NCI-H774 (cell line): ENCODE measurements at regions not wholly inside any gene's neighbourhood (a gene's known extent, or its start where the extent isn't known, plus 50 kb on each side); places are given as distances from the start of the nearest gene placed in this dataset.
A peak's percentile ranks its signal among the peaks of the same experiment; 100 is the strongest.

Experiments
- DNase-seq: peaks from one replicate; lab custom pipeline; 2025; lab: John Stamatoyannopoulos, UW

DNA sequence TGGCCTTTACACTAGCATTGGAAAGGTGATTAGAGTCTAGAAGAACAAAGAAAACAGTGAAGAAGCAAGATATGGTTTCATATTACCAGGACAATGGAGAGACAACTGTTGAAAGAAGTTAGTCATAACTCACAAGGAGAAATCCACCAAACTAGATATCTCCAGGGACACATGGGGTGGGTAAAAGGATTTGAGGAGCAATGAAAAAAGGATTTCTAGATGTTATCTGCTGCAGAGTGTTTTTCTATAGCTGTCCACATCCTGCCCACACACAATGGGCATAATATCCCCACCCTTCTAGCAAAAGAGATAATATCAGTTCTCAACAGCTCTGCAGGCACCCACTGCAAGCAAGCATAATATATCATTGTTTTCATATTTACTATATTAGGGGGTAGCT is 303.1 kb downstream of the HAO1 start:
- no peak for DNase-seq

- no peak for DNase-seq
Observed at GRCh38 chr20:7650086-7650879, 290.0 kb downstream of the HAO1 start.

- no peak for DNase-seq
Observed at GRCh38 chr20:7654231-7654630, 286.0 kb downstream of the HAO1 start.

DNA sequence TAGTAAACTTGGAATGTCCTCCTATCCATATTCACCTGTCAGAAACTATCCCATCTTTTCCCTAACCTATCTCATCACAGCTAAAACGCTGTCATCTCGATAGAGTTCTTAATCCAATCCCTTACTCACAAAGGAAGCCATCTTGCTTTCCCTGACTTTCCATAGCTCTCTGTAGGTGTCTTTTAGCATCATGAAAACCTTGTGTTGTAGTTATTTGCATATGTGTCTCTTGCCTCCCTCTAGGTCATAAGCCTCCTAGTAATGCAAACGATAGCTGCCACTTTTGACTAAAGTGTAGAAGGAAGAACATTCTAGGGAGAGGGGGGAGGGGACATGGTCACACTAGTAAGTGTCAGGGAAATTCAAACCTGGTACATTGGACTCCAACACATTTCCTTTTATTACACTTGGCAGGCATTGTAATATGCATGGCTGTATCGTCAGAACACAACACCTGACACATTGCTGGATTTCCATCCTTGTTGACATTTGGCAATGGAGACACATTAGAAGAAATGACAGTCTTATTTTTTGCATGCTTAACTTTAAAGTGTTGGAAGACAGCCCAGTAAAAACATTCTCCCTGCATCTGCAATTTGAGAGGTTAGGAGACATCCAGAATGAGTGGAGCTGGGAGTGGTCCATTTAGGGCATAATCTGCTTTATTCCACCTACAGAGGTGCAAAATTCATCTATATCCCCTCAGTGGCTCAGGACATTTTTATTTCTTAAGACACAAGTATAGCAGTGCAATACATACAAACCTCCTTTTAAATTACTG is 283.4 kb downstream of the HAO1 start:
- DNase-seq = no peak

DNA sequence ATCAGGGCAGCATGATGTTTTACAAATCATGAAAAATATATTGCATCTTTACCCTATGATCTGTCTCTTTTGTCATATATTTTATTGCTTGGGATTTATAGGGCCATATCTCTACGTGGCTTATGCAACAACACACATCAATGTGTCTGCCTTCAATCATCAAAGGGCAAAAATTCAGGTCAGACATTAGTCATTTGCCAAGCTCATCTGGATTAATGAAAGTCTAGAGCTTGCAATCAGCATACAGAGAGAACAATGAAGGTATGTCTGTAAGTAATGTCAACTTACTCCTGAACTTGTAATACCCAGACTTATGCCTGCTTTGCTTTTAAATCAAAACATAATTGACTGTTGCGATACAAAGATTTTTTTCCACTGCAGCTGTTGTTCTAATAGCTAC is 282.7 kb downstream of the HAO1 start:
- no peak for DNase-seq

DNA sequence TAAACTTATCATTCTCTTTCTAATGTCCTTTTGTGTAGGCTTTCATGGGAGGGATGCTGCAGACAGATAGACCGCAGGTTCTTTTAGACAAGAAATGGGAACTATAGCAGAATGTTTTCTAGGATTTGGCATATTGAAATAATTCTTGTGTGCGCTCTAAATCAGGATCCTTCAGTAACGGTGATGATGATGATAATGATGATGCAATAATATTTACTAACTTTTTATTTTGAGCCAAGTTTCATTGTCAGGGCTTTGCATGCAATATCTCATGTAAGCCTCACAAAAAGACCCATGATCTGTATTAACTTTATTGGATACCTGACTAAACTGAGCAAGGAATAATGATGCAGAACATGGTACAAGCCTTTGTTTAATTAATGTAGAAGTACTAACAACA is 280.1 kb downstream of the HAO1 start:
- DNase-seq = no peak

DNA sequence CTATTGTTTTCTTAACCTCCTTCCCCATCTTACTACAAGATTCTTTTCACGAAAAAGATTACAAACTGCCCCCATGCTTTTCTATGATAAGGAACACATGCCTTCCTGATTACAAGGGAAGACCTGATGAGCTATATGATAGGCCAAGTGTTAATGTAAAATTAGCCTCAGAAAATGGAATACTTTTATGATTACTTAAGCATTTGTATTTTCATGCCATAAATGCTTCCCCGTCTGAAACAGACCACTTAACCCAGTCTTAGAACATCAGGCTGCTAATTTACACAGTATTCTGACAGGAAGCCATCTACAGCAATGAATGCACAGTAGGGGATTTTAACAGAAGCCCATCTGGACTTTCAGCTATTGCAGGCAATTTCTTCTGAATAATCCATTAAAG is 274.9 kb downstream of the HAO1 start:
- no peak for DNase-seq

DNA sequence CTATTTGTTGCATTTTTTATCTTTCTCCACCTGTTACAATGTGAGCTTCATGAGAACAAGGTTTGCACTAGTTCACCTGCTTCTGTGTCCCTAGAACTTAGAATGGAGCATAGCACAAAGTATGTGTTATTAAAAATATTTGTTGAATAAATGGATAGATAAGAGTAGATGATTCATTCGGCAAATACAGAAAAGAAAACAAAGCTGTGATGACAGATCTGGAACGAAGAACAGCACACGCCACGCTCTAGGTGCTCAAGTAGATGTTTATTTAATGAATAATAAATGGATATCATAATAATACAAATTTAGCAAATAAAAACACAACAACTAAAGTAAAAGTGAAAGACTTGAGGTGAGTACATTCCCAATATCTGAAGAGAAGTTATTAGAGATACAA is 273.1 kb downstream of the HAO1 start:
- no peak for DNase-seq

DNA sequence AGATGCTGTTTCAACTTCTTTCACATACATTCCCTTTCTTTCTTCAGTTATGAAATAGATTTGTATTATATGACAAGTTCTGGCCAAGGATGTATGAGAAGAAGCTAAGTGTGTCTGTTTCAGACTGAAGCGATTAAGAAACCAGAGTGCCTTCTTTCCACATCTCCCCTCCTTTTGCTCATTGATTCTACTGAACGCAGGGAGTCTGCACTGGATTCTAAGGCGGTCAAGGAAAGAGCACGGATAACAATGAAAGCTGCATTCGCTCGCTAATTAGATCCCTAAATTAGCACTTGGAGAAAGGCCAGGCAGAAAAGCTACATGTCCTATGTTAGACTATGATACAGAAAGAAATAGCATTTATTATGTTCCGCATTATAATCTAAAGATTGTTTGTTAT is 267.7 kb downstream of the HAO1 start:
- no peak for DNase-seq

GRCh38 chr20:7673841-7674240 is 266.4 kb downstream of the HAO1 start:
- DNase-seq = no peak

- DNase-seq = no peak
Observed at GRCh38 chr20:7682916-7683315, 257.3 kb downstream of the HAO1 start.

DNA sequence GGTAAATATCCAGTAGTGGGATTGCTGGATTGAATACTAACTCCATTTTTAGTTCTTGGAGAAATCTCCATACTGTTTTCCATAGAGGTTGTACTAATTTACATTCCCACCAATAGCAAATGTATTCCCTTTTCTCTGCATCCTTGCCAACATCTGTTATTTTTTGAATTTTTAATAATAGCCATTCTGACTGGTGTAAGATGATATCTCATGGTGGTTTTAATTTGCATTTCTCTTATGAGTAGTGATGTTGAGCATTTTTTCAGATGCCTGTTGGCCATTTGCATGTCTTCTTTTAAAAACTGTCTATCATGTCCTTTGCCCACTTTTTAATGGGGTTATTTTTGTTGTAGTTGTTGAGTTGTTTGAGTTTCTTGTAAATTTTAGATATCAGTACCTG is 253.2 kb downstream of the HAO1 start:
- no peak for DNase-seq

GRCh38 chr20:7689151-7689550 is 251.1 kb downstream of the HAO1 start:
- DNase-seq = no peak

- DNase-seq = no peak
Observed at GRCh38 chr20:7691647-7692269, 248.5 kb downstream of the HAO1 start.

DNA sequence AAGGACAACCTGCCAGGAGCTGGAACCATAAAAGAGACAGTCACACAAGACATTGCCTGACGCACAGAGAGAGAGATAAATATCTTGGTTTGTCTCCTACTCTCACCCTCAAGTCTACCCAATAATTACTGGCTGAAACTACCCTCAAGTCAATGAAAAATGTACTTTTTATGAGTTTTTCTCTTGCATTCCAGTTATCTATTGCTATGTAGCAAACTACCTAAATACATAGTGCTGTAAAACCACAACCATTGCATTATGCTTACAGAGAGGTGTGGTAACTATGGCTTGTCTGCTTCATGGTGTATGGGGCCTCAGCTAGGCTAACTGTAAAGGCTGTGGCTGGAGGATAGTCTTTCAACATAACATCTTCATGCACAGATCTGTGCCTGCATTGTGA is 247.8 kb downstream of the HAO1 start:
- no peak for DNase-seq

DNA sequence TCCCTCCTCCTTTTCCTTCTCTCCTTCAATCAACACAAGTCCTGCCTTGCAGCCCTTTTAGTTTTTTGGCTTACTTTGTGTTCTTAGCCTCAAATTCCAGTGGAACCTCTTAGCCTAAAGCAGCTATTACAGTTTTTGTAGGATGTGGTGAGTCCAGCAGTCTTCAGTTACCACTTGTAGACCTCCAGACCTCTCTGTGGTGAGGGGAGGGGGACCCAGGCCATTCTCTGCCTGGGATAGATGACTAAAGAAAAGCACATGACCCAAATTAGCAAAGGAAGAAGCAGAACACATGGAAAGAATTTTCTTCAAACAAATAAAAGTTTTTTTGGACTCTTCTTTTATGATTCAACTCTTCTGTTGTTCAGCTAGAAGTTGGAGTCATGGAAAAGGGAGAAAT is 246.5 kb downstream of the HAO1 start:
- no peak for DNase-seq

DNA sequence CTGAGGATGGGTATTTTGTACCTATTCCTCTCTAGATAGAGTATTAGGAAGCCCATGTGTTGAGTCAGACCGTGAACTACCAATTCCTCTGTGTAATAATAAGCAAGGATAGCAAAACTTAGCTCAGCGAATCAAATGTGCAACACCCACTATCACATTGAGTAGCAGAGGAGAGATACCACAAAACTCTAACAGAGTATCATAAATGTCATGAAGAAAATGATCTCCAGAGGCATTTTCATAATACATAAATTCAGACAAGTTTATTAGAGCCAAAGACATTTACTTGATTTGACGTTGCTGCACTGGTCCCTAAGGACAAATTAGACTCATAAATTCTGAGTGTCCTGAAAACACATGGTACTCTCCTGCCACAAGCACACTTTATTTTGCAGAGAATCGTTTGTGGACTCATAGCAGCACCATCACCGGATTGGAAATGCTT is 245.2 kb downstream of the HAO1 start:
- DNase-seq = no peak

GRCh38 chr20:7695635-7696034 is 244.6 kb downstream of the HAO1 start:
- no peak for DNase-seq

GRCh38 chr20:7696311-7696710 is 243.9 kb downstream of the HAO1 start:
- DNase-seq = no peak

DNA sequence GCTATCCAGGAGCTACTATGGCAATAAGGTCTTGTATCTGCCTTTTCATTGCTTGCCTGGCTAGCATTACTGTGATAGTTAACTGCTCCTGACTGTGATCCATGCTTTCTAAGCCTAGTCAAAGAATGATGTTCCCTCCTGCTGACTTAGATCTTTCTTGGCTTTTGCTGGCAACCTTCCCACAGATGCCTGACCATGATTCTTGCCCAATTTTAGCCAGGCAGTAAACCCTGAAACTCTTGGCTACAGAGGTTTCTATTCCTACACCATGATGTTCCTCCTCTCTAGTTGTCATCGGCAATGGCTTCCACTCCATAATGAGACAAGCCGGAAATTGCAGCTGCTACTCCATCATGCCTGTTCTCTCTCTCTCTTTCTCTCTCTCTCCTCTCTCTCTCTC is 238.1 kb downstream of the HAO1 start:
- no peak for DNase-seq

GRCh38 chr20:7703551-7703961 is 236.7 kb downstream of the HAO1 start:
- DNase-seq = peak; percentile 89

DNA sequence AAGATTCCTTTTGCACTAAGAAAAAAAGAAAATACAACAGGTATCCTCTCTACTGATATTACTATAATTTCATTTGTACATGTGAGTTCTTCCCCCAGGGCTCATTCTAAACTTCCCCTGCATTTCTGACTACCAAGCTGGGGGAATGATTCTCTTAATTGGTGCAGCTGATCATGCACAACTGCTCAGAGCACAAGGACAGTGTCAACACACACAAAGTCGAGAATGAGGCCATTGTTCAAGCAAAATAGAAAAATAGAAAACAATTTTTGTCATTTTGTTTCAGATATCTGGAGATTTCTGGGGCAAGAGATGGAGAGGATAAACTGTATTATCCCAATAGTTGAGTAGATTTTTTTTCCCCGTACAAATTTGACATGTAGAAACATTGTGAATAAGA is 236.3 kb downstream of the HAO1 start:
- DNase-seq = peak; percentile 36

DNA sequence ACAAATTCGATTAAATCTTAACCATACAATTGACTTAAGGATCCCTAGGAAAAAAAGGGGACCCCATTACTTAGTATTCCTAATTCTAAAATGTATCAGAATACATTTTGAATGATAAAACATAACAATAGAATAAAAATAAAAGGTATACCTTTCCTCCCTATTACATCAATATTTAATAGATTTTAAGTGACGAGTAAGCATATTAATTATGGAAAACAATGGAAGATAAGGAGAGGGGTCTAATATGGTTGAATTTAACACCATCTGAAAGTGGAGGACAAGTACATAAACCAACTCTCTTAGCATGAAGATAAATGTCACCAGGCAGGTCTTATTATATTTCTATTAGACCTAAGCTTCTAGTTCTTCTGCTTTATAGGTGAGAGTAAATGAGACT is 232.1 kb downstream of the HAO1 start:
- no peak for DNase-seq
